ENCODE measurements at regions not wholly inside any gene's neighbourhood (a gene's known extent, or its start where the extent isn't known, plus 50 kb on each side); places are given as distances from the start of the nearest gene placed in this dataset.

DNA sequence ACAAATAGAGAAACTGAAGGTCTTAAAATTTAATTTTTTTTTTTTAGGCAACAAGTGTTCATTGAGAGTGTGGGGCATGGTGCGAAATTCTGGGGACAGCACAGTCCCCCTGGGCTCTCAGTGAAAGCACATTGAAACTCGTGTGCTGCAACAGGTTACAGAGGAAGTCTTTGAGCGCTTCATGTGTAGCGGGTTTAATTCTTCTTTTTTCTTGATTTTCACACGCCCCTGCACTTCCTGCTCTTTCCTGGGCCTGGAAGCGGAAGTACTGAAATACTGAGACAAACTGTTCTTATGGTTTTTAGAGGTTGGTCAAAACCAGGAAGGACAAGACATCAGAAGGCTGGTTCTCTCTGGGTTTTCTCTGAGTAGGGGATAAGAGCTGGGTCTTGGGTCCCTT, 203.5 kb downstream of the PTEN start:
- DNase-seq (ENCODE audit: low spot score) = no peak
- CTCF ChIA-PET = no interaction called here
- peaks cover 14% of the 10 kb centered on the region for H3K4me1 Mint-ChIP-seq
- ATAC-seq = no peak
- H3K36me3 Mint-ChIP-seq = no peaks in the 10 kb centered on the region
- H3K9me3 Mint-ChIP-seq = peaks cover 5% of the 10 kb centered on the region
- POLR2A ChIA-PET = no interaction called here
- H3K27me3 Mint-ChIP-seq (ENCODE audit: low read depth) = no peaks in the 10 kb centered on the region
- no peak overlapping the region for H3K4me3 Mint-ChIP-seq
- no peak overlapping the region for H3K27ac Mint-ChIP-seq
- TF ChIP-seq KAT7 (CRISPR knock-in tag; IDR thresholded peaks at IDR 0.05; ENCODE audit: borderline replicate concordance) (no peak), GTF2I (CRISPR knock-in tag; conservative IDR thresholded peaks at IDR 0.05) (no peak), ZNF219 (CRISPR knock-in tag; IDR thresholded peaks at IDR 0.05; ENCODE audit: borderline replicate concordance) (no peak), ZNF138 (CRISPR knock-in tag; conservative IDR thresholded peaks at IDR 0.05) (no peak), FOXJ3 (CRISPR knock-in tag; IDR thresholded peaks at IDR 0.05; ENCODE audit: borderline replicate concordance) (no peak), ZNF396 (CRISPR knock-in tag; IDR thresholded peaks at IDR 0.05; ENCODE audit: borderline replicate concordance) (no peak), TCF7 (CRISPR knock-in tag; IDR thresholded peaks at IDR 0.05; ENCODE audit: low read depth) (no peak), OVOL2 (CRISPR knock-in tag; IDR thresholded peaks at IDR 0.05; ENCODE audit: borderline replicate concordance) (no peak), NFE2L1 (CRISPR knock-in tag; IDR thresholded peaks at IDR 0.05) (no peak), ZNF232 (CRISPR knock-in tag; IDR thresholded peaks at IDR 0.05) (no peak)
- TF ChIP-seq, protein P1, sequence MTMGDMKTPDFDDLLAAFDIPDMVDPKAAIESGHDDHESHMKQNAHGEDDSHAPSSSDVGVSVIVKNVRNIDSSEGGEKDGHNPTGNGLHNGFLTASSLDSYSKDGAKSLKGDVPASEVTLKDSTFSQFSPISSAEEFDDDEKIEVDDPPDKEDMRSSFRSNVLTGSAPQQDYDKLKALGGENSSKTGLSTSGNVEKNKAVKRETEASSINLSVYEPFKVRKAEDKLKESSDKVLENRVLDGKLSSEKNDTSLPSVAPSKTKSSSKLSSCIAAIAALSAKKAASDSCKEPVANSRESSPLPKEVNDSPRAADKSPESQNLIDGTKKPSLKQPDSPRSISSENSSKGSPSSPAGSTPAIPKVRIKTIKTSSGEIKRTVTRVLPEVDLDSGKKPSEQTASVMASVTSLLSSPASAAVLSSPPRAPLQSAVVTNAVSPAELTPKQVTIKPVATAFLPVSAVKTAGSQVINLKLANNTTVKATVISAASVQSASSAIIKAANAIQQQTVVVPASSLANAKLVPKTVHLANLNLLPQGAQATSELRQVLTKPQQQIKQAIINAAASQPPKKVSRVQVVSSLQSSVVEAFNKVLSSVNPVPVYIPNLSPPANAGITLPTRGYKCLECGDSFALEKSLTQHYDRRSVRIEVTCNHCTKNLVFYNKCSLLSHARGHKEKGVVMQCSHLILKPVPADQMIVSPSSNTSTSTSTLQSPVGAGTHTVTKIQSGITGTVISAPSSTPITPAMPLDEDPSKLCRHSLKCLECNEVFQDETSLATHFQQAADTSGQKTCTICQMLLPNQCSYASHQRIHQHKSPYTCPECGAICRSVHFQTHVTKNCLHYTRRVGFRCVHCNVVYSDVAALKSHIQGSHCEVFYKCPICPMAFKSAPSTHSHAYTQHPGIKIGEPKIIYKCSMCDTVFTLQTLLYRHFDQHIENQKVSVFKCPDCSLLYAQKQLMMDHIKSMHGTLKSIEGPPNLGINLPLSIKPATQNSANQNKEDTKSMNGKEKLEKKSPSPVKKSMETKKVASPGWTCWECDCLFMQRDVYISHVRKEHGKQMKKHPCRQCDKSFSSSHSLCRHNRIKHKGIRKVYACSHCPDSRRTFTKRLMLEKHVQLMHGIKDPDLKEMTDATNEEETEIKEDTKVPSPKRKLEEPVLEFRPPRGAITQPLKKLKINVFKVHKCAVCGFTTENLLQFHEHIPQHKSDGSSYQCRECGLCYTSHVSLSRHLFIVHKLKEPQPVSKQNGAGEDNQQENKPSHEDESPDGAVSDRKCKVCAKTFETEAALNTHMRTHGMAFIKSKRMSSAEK (CRISPR knock-in tag; IDR thresholded peaks at IDR 0.05; ENCODE audit: borderline replicate concordance) = no peak
- TF ChIP-seq, protein P2, sequence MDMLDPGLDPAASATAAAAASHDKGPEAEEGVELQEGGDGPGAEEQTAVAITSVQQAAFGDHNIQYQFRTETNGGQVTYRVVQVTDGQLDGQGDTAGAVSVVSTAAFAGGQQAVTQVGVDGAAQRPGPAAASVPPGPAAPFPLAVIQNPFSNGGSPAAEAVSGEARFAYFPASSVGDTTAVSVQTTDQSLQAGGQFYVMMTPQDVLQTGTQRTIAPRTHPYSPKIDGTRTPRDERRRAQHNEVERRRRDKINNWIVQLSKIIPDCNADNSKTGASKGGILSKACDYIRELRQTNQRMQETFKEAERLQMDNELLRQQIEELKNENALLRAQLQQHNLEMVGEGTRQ (CRISPR knock-in tag; IDR thresholded peaks at IDR 0.05) = no peak
- TF ChIP-seq, protein P3, sequence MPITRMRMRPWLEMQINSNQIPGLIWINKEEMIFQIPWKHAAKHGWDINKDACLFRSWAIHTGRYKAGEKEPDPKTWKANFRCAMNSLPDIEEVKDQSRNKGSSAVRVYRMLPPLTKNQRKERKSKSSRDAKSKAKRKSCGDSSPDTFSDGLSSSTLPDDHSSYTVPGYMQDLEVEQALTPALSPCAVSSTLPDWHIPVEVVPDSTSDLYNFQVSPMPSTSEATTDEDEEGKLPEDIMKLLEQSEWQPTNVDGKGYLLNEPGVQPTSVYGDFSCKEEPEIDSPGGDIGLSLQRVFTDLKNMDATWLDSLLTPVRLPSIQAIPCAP (CRISPR knock-in tag; IDR thresholded peaks at IDR 0.05) = no peak

DNA sequence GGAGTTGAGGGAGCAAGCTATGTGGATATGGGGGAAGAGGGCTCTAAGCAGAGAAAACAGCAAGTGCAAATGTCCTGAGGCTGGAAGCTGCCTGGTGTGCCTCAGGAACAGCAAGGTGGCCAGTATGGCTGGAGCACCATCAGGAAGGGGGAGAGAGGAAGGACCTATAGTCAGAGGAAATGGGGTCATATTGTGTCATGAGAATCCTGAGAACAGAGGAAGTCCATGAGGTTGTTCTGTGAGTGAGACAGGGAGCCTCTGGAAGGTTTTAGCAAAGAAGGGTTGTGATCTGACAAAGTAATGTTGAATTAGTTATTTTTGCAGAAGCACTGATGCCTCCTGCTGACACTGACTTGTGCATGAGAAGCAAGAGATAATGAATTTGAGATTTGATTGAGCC, 204.3 kb downstream of the PTEN start:
- ATAC-seq (no peak), DNase-seq (ENCODE audit: low spot score) (no peak)
- ChIA-PET CTCF (no interaction called here), POLR2A (no interaction called here)
- H3K9me3 Mint-ChIP-seq = peaks cover 5% of the 10 kb centered on the region
- no peaks in the 10 kb centered on the region for H3K36me3 Mint-ChIP-seq
- peaks cover 8% of the 10 kb centered on the region for H3K4me1 Mint-ChIP-seq
- no peak overlapping the region for H3K27ac Mint-ChIP-seq
- H3K27me3 Mint-ChIP-seq (ENCODE audit: low read depth) = no peaks in the 10 kb centered on the region
- H3K4me3 Mint-ChIP-seq = no peak overlapping the region
- TF ChIP-seq HMGA2 (CRISPR knock-in tag; IDR thresholded peaks at IDR 0.05) (no peak), ZNF317 (CRISPR knock-in tag; IDR thresholded peaks at IDR 0.05; ENCODE audit: borderline replicate concordance, low read depth) (no peak), FOXP1 (CRISPR knock-in tag; IDR thresholded peaks at IDR 0.05; ENCODE audit: borderline replicate concordance) (no peak), ELF4 (CRISPR knock-in tag; IDR thresholded peaks at IDR 0.05; ENCODE audit: low read depth) (no peak), GABPB1 (CRISPR knock-in tag; IDR thresholded peaks at IDR 0.05) (no peak), JAZF1 (CRISPR knock-in tag; IDR thresholded peaks at IDR 0.05) (no peak), NFATC4 (CRISPR knock-in tag; IDR thresholded peaks at IDR 0.05) (no peak), TEAD1 (CRISPR knock-in tag; IDR thresholded peaks at IDR 0.05) (no peak), ZNF416 (CRISPR knock-in tag; IDR thresholded peaks at IDR 0.05) (no peak)
- TF ChIP-seq, protein P4, sequence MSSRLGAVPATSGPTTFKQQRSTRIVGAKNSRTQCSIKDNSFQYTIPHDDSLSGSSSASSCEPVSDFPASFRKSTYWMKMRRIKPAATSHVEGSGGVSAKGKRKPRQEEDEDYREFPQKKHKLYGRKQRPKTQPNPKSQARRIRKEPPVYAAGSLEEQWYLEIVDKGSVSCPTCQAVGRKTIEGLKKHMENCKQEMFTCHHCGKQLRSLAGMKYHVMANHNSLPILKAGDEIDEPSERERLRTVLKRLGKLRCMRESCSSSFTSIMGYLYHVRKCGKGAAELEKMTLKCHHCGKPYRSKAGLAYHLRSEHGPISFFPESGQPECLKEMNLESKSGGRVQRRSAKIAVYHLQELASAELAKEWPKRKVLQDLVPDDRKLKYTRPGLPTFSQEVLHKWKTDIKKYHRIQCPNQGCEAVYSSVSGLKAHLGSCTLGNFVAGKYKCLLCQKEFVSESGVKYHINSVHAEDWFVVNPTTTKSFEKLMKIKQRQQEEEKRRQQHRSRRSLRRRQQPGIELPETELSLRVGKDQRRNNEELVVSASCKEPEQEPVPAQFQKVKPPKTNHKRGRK (CRISPR knock-in tag; IDR thresholded peaks at IDR 0.05; ENCODE audit: borderline replicate concordance) = no peak
- TF ChIP-seq, protein P5, sequence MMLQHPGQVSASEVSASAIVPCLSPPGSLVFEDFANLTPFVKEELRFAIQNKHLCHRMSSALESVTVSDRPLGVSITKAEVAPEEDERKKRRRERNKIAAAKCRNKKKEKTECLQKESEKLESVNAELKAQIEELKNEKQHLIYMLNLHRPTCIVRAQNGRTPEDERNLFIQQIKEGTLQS (CRISPR knock-in tag; conservative IDR thresholded peaks at IDR 0.05) = no peak
- TF ChIP-seq, protein P6, sequence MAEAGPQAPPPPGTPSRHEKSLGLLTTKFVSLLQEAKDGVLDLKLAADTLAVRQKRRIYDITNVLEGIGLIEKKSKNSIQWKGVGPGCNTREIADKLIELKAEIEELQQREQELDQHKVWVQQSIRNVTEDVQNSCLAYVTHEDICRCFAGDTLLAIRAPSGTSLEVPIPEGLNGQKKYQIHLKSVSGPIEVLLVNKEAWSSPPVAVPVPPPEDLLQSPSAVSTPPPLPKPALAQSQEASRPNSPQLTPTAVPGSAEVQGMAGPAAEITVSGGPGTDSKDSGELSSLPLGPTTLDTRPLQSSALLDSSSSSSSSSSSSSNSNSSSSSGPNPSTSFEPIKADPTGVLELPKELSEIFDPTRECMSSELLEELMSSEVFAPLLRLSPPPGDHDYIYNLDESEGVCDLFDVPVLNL (CRISPR knock-in tag; IDR thresholded peaks at IDR 0.05; ENCODE audit: borderline replicate concordance, low read depth) = no peak
